SJCRH30 (cell line): ENCODE measurements at regions not wholly inside any gene's neighbourhood (a gene's known extent, or its start where the extent isn't known, plus 50 kb on each side); places are given as distances from the start of the nearest gene placed in this dataset.

Experiments used
- DNase-seq, 2 experiments: peaks; one replicate each; pipeline ENCODE4 v3.0.0-alpha.2; 2015 to 2020
- H3K27ac ChIP-seq: fragments of 250-450 bp; sonication (Bioruptor Pico); 2 replicates; pipeline ENCODE4 v1.5.1; 2020; ENCODE audit warnings: mild to moderate bottlenecking, moderate library complexity
- H3K27me3 ChIP-seq: fragments of 250-450 bp; sonication (Bioruptor Pico); 2 replicates; pipeline ENCODE4 v1.5.1; 2020; ENCODE audit warnings: mild to moderate bottlenecking, moderate library complexity
- H3K36me3 ChIP-seq: fragments of 250-450 bp; sonication (Bioruptor Pico); 2 replicates; pipeline ENCODE4 v1.5.1; 2020; ENCODE audit warnings: mild to moderate bottlenecking, moderate library complexity
- H3K4me1 ChIP-seq: fragments of 250-450 bp; sonication (Bioruptor Pico); 2 replicates; pipeline ENCODE4 v1.5.1; 2020; ENCODE audit warnings: mild to moderate bottlenecking, moderate library complexity
- H3K4me3 ChIP-seq: fragments of 250-450 bp; sonication (Bioruptor Pico); 2 replicates; pipeline ENCODE4 v1.5.1; 2020; ENCODE audit warnings: mild to moderate bottlenecking, moderate library complexity
- H3K9me3 ChIP-seq: fragments of 250-450 bp; sonication (Bioruptor Pico); replicated peaks from 2 replicates; pipeline ENCODE4 v1.5.1; 2020; ENCODE audit warnings: mild to moderate bottlenecking, moderate library complexity

DNA sequence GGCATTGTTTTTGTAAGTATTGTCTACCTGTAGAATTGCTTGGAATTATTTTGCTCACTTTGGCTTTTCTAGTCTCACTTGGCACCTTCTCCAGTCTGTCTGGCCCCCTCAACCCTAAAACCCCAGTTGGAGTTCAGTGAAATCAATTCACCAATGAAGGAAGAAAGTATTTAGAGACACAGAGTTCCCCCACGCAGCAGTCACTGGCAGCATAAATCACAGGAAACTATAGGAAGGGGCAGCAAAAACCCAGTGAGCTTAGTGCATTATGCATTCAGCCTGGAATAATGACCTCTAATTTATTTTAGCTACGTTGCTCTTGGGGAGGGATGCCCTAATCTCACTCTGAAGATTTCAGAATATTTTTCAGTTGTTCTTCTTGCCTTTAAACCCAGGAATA, 204.7 kb upstream of the BLID start:
- Histone ChIP-seq H3K4me1 (peaks cover 22% of the 10 kb centered on the region), H3K4me3 (no peak overlapping the region), H3K27me3 (no peaks in the 10 kb centered on the region)

GRCh38 chr11:122319691-122320620, 203.9 kb upstream of the BLID start:
- Histone ChIP-seq H3K36me3 (no peaks in the 10 kb centered on the region), H3K9me3 (no peaks in the 10 kb centered on the region), H3K27ac (no peak overlapping the region), H3K27me3 (no peaks in the 10 kb centered on the region), H3K4me3 (no peak overlapping the region), H3K4me1 (peaks cover 23% of the 10 kb centered on the region)
- DNase-seq = no peak

More for the DNA sequence above, 204.7 kb upstream of the BLID start:
- no peak overlapping the region for H3K27ac ChIP-seq
- H3K9me3 ChIP-seq = no peaks in the 10 kb centered on the region
- H3K36me3 ChIP-seq = no peaks in the 10 kb centered on the region
- no peak for DNase-seq

GRCh38 chr11:122319085-122319484, 203.1 kb upstream of the BLID start:
- Histone ChIP-seq H3K27ac (no peak overlapping the region), H3K9me3 (no peaks in the 10 kb centered on the region), H3K27me3 (no peaks in the 10 kb centered on the region), H3K4me3 (no peak overlapping the region), H3K4me1 (peaks cover 26% of the 10 kb centered on the region), H3K36me3 (no peaks in the 10 kb centered on the region)
- DNase-seq = no peak

DNA sequence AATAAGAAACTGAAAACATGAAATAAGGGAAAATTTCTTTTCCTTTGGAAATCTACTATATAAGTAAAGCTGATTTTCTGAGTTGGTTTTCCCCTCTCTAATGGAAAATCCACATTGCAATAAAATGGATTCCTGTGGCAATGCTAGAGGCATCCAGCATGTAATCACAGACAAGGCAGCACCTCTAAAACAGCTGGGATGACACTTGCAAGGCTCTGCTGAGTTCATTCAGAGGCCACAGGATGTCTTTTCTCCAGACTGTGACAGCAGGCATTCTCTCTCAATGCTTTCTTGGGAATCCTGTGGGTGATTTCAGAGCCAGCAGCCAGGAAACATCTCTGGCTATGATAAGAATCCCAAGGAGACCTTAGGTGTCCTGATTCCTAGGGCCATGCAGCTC, 201.3 kb upstream of the BLID start:
- Histone ChIP-seq H3K4me1 (peaks cover 33% of the 10 kb centered on the region), H3K4me3 (no peak overlapping the region), H3K27me3 (no peaks in the 10 kb centered on the region), H3K36me3 (no peaks in the 10 kb centered on the region), H3K27ac (peak overlapping the region; percentile 69), H3K9me3 (no peaks in the 10 kb centered on the region)
- DNase-seq = peak; percentile 71 to 85

DNA sequence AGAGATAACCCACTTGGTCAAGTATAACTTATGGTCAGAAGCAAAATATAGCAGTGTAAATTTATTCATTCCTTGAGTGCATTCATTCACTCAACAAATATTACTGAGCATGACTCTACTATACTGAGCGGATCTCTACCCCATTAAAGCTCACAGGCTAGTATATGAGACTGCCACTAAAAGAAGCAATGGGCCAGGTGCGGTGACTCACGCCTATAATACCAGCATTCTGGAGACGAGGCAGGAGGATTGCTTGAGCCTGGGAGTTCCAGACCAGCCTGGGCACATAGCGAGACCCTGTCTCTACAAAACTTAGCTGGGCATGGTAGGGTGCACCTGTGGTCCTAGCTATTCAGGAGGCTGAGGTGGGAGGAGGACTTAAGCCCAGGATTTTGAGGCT, 197.6 kb upstream of the BLID start:
- H3K9me3 ChIP-seq = no peaks in the 10 kb centered on the region
- H3K27ac ChIP-seq = peak overlapping the region; percentile 35
- no peaks in the 10 kb centered on the region for H3K27me3 ChIP-seq
- no peaks in the 10 kb centered on the region for H3K36me3 ChIP-seq
- peaks cover 40% of the 10 kb centered on the region for H3K4me1 ChIP-seq
- H3K4me3 ChIP-seq = no peak overlapping the region
- DNase-seq = peak; percentile 29 to 50

DNA sequence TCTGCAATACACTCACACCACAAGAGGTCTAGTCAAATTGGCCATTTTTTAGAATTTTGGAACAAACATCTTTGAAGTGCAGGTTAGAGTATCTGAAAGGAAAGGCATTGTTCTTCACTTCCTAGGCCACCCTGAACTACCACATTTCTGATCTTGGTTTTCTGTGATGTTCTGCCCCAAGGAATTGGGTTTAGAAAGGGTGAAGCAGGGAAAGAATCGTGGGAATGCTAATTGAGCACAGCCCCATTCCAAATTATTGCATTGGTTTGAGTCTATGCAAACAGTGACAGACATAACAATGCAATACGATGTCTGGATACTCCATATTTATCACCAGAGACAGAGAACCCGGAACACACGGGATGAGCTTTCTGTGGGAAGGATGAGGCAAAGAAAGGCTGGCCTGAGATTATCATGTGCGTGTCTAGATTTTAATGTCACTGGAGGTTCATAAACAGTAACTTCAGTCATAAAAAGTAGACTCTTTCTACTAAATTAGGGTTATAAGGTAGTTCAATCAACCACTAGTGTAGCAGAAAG, 195.3 kb upstream of the BLID start:
- Histone ChIP-seq H3K36me3 (no peaks in the 10 kb centered on the region), H3K27me3 (no peaks in the 10 kb centered on the region), H3K27ac (no peak overlapping the region), H3K4me3 (no peak overlapping the region), H3K9me3 (no peaks in the 10 kb centered on the region), H3K4me1 (peaks cover 23% of the 10 kb centered on the region)
- DNase-seq = no peak

GRCh38 chr11:122310766-122311165, 194.8 kb upstream of the BLID start:
- peaks cover 19% of the 10 kb centered on the region for H3K4me1 ChIP-seq
- DNase-seq = no peak

DNA sequence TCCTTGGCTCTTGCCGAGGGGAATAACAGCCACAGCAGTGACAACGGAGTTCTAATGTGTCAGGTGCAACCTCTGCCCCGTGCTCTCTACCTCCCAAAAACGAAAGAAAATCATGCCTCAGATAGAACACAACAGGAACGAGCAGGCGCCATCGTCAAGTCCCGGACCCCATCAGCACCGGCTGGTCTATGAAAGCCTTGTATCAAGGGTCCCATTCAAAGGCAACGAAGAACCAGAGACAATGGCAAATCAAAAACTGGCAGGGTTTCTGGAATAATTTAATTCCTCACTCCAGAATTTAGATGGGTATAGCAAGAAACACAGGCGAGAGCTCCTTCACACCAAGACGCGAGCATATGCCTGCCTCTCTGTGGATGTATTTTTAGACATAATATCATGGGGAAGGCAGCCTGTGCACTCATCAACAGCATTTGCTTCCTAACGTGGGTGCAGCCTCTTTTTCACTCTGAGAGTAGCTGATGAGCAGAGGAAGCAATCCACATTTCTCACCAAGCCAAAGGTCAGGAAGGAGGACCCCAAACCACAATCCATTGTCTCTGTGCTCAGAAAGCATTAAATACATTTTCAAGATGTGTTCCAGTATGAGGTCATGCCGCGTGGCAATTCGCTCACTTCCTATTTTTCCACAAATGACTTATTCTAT, 193.4 kb upstream of the BLID start:
- Histone ChIP-seq H3K9me3 (no peaks in the 10 kb centered on the region), H3K4me3 (peak overlapping the region; percentile 34), H3K27me3 (no peaks in the 10 kb centered on the region), H3K27ac (peak overlapping the region; percentile 47), H3K4me1 (peaks cover 17% of the 10 kb centered on the region), H3K36me3 (no peaks in the 10 kb centered on the region)
- DNase-seq = peak; percentile 22 to 46

More at GRCh38 chr11:122310766-122311165, 194.8 kb upstream of the BLID start:
- no peak overlapping the region for H3K27ac ChIP-seq
- H3K4me3 ChIP-seq = no peak overlapping the region
- H3K27me3 ChIP-seq = no peaks in the 10 kb centered on the region
- no peaks in the 10 kb centered on the region for H3K9me3 ChIP-seq
- H3K36me3 ChIP-seq = no peaks in the 10 kb centered on the region

DNA sequence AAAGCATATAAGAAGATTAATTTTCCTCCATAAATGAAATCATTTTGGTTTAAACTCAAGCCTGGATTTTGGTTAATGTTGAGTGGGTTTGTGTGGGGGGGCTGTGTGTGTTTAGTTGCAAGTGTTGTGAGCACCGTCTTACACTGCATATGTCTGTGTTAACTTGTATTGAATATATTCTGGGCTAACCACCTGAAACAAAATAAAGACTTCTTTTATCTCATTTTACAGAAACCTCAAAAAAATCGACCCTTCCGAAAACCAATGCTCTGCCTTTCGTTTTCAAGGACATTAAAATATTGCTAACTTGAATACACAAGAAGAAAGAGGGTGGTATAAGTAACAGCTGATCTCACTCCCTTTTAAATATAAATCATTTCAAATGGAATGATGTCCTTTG, 192.2 kb upstream of the BLID start:
- Histone ChIP-seq H3K9me3 (no peaks in the 10 kb centered on the region), H3K27me3 (no peaks in the 10 kb centered on the region), H3K4me3 (no peak overlapping the region), H3K36me3 (no peaks in the 10 kb centered on the region), H3K27ac (no peak overlapping the region; the same call in 1 of the 2 replicates), H3K4me1 (peaks cover 7% of the 10 kb centered on the region)
- no peak for DNase-seq

DNA sequence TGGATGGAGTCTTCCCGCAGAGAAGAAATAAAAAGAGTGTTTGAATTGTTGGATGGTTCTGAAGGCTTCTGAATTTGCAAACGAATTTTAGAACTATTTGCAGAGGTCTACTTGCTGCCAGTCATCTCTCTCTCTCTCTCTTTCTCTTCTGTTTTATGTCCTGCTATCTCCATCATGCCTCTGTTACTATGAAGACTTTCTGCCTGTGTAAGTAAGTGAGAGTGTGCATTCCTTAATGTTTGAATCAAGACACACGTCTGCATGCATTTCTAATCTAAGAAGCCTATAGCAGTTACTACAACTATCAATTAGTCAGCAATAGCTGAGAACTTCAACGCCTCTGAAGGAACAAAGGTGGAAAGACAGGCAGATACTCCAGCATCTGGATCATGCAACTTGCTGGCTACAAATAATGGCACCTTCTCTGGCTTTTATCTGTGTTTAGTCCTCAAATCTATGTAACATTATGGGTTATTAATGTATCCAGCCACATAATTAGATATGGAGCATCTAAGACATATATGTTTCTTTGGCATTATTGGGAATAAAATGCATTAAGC, 191.5 kb upstream of the BLID start:
- H3K36me3 ChIP-seq = no peaks in the 10 kb centered on the region
- H3K27ac ChIP-seq = no peak overlapping the region
- H3K9me3 ChIP-seq = no peaks in the 10 kb centered on the region
- H3K27me3 ChIP-seq = no peaks in the 10 kb centered on the region
- no peak overlapping the region for H3K4me3 ChIP-seq
- peaks cover 7% of the 10 kb centered on the region for H3K4me1 ChIP-seq
- DNase-seq = no peak

DNA sequence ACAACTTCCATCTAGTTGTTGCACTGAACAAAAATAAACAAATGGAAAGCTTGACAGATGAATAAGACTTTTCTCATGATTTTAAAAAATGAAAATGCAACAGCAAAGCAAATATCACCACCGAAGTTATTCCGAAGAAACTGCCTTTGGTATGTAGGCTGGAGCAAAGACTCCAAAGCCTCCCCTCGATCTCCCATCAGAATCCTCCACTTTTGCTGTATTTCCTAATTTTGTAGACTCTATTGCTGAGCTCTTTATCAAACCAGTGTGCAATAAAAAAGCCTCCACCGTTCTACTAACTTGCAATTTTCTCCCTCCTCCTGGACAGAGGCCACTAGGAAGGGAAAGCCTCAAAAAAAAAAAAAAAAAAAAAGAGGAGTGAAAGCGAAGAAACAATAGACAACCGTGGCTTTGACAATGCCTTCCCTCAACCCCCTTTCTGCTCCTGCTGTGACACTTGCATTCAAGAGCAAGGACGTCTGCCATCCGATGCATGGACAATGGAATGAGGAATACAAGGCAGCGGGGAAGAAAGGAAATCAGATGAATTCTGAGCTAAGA, 190.9 kb upstream of the BLID start:
- Histone ChIP-seq H3K4me1 (peaks cover 7% of the 10 kb centered on the region), H3K27me3 (no peaks in the 10 kb centered on the region), H3K36me3 (no peaks in the 10 kb centered on the region), H3K4me3 (no peak overlapping the region), H3K27ac (no peak overlapping the region), H3K9me3 (no peaks in the 10 kb centered on the region)
- no peak for DNase-seq

- Histone ChIP-seq H3K36me3 (no peaks in the 10 kb centered on the region), H3K9me3 (no peaks in the 10 kb centered on the region), H3K27me3 (no peaks in the 10 kb centered on the region), H3K27ac (no peak overlapping the region), H3K4me3 (no peak overlapping the region), H3K4me1 (peaks cover 7% of the 10 kb centered on the region)
- DNase-seq = no peak
Observed at GRCh38 chr11:122305426-122306320, 189.7 kb upstream of the BLID start.

GRCh38 chr11:122304973-122305372, 189.0 kb upstream of the BLID start:
- no peaks in the 10 kb centered on the region for H3K36me3 ChIP-seq
- no peak overlapping the region for H3K4me3 ChIP-seq

DNA sequence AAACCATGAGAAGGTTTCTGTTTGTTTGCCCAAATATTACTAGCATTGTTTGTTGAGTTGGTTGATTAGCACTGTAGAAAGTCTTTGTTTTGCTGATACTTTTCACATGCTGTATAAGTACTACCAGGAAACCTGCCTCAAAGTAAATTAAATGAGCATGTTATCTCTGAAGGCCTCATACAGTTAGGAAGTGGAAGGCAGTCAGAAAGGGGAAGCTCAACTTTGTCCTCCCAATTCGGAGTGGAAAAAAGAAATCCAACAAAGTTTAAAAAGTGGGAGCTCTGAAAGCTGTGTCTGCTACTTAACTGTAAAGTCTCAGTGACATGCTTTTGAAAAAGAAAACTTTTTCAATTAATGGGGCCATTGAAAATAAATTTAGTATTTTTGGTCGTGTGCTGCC, 188.3 kb upstream of the BLID start:
- no peaks in the 10 kb centered on the region for H3K36me3 ChIP-seq

More at GRCh38 chr11:122304973-122305372, 189.0 kb upstream of the BLID start:
- Histone ChIP-seq H3K4me1 (peaks cover 6% of the 10 kb centered on the region), H3K27ac (no peak overlapping the region), H3K9me3 (no peaks in the 10 kb centered on the region), H3K27me3 (no peaks in the 10 kb centered on the region)
- no peak for DNase-seq

More for the DNA sequence above, 188.3 kb upstream of the BLID start:
- Histone ChIP-seq H3K4me3 (no peak overlapping the region), H3K4me1 (no peaks in the 10 kb centered on the region; the same call in 1 of the 2 replicates), H3K27me3 (no peaks in the 10 kb centered on the region), H3K27ac (no peak overlapping the region), H3K9me3 (no peaks in the 10 kb centered on the region)
- DNase-seq = no peak
